ENCODE measurements at regions not wholly inside any gene's neighbourhood (a gene's known extent, or its start where the extent isn't known, plus 50 kb on each side); places are given as distances from the start of the nearest gene placed in this dataset.

DNA sequence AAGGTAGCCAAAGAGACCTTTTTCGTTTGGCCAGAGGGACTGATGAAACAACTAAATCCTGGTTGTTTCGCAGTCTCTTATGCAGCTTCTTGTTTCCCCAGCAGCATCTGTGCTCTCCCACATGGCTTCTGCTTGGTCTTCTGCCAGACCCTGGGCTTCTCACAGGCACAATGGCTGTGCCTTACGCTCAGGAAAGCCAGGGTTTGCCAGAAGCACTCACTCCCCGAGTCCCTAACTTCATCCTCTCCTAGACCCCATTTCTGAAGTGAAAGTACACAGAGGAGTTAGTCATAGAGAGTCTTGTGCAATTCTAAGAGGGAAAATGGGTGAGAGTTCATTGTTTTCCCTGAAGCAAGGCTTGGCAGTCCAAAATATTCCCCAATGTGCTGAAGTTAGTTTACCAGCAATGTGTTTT is 121.7 kb downstream of the EVX1 start:
- peak; percentile 82 for DNase-seq (ENCODE audit: low spot score)

DNA sequence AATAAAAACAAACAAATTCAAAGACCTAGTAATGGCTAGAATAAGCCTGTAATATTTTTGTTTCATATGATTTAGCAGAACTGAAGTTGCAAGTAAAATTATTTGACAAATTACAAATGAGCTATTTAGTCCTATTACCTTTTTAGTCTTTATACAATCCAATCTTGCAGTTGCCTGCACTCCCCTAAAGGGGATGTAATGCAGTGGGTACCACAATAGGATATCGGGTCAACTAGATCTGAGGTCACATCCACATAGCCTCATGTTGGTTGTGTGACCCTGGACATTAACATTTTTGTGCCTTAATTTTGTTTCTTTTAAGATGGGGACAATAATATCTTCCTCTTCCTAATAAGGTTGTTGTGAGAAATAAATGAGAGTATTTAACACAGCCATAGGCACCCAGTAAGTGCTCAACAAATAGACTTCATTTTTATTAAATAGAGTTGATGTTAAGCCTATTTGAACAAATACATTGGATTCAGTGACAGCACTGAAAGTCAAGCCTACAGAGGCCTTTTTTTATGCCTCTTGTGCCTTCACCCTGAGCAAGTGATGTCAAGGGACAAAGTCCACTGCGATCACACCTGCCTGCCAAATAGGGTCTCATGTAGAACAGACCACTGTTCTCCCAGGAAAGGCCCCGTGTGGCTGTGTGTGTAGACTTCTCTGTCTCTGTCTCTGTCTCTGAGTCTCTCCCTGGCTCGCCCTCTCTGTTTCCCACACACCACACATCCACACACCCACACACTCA is 124.8 kb downstream of the EVX1 start:
- DNase-seq (ENCODE audit: low spot score) = no peak

DNA sequence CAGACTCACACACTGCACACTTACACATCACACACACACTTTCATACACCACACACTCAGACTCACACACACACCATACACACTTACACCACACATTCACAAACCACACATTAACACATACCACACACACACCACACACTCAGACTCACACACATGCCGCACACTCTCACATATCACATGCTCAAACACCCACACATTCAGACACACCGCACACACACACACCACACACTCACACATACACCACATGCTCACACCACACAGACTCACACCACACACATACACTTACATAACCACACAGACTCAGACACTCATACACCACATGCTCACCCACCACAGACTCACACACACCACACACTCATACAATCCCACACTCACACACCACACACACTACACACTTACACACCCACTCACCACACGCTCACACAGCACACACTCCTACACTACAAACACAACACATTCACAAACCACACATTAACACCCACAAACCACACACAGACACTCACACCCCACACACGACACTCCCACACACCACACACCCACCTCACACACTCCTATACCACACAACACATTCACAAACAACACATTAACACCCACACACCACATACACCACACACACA is 125.4 kb downstream of the EVX1 start:
- no peak for DNase-seq (ENCODE audit: low spot score)

DNA sequence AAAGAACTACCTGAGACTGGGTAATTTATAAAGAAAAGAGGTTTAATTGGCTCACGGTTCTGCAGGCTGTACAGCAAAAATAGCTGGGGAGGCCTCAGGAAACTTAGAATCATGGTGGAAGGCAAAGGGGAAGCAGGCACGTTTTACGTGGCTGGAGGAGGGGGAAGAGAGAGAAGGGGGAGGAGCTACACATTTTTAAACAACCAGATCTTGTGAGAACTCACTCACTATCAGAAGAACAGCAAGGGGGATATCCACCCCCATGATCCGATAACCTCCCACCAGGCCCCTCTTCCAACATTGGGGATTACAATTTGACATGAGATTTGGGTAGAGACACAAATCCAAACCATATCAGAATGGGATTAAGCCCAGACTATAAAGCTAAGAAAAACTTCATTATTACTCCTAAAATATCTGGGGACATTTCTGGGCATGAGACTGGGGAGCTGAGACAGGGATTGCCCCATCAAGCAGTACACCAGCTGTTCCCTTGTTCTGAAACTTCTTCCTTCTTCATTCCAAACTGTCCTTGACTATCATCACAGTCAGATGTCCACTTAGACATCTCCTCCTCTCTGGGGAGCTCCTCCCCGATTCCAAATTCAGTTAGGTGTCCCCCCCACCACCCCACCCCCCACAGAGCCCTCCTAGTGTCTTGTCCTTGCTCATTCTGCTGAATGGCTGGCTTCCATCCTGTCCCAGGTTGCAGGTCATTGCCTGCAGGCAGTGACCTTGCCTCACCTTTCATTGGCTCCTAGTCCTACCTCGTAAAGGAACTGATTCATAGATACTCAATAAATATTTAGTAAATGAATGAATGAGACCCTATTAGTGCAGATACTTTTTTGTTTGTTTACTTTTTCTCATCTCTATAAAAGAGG is 132.6 kb downstream of the EVX1 start:
- DNase-seq (ENCODE audit: low spot score) = no peak

DNA sequence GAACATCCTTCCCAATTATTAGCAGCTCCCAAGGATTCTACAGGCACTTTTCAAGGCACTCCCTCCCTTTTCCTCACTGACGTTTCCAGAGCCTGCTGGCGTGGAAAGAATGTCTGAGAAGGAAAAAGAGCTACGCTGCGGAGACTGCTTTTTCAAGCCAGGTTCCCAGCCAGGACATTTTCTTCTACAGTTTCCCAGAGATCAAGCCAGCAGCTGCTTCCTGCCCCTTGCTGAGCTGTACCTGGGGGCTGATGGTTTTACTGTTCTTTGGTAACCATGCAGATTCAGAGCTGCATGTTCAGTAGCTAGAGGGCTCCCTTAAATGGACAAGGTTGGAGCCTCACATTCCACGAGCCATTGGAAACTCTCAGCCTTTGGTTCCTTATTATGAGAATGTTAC is 133.4 kb downstream of the EVX1 start:
- no peak for DNase-seq (ENCODE audit: low spot score)

DNA sequence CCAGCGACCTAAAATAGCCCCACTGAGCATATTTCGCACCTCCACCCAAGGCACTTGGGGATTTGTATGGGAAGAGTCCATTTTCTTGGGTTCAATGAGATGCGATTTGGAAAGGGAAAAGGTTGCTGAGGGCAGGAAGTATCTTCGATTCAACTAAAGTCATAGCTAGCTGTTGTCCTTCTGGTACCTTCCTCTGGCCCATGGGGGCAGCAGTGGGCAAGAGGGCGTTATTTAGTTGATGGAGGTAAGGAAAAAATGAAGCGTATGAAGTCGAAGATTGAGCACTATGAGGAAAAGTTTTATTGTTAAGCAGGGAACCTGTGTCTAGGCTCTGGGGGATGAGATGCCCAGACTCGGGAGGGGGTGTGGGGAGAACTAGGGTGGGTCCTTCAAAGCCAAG is 135.4 kb downstream of the EVX1 start:
- DNase-seq (ENCODE audit: low spot score) = no peak

DNA sequence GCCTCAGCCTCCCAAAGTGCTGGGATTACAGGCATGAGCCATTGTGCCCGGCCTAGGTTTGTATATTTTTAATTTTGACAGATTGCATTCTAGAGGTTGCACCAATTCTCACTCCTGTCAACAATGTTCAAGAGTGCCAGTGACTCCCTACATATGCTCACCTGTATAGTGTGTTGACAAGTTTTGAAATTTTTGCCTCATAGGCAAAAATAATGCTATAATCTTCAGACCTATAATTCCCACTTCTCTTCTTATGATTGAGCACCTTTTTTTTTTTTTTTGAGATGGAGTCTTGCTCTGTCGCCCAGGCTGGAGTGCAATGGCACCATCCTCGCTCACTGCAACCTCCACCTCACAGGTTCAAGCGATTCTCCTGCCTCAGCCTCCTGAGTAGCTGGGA is 139.7 kb downstream of the EVX1 start:
- DNase-seq (ENCODE audit: low spot score) = no peak

DNA sequence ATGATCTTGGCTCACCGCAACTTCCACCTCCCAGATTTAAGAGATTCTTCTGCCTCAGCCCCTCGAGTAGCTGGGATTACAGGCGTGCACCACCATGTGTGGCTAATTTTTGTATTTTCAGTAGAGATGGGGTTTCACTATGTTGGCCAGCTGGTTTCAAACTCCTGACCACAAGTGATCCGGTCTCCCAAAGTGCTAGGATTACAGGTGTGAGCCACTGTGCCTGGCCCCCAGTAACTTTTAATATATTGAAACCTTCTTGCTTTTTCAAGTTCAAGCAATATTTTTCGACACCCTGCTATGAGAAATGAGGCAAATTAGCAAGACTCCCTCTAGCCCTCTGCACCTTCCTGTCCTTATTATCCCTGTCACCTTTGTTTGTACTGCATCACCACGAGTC is 144.0 kb downstream of the EVX1 start:
- DNase-seq (ENCODE audit: low spot score) = no peak

DNA sequence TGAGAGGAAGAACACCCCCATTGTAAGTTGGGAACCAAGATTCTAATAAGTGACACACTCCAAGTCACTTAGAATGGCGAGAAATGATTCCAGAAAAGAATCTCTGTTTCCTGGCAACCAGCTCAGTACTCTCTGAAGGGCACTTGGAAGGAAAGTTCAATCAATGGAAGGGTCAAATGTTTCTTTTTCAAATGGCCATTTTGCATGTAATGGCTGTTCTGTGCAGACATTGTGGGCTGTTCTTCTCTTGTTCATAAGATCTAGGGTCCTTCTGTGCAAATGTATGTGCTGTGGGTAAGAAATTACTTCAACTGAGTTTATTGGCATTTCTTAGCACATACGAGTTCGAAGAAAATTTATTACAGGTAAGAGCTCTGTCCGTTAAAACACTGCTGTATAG is 145.3 kb downstream of the EVX1 start:
- no peak for DNase-seq (ENCODE audit: low spot score)

DNA sequence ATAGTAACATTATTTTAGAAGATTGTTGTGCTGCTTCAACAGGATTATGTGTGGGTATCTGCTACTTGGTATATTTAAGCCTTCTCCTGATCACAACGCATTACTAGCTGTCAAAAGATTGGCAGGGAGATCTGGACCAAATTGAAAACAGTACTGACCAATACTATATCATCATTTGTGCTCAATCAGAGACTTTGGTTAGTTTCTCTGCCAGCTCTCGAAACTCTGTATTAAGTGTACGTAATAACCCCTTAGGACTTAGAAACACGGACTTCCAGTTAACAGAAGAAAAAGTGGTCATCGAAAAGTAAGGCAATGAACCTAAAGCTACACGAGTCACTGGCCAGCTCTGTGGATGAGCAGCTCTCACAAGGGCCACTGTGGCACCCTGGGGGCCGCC is 146.0 kb downstream of the EVX1 start:
- DNase-seq (ENCODE audit: low spot score) = no peak

DNA sequence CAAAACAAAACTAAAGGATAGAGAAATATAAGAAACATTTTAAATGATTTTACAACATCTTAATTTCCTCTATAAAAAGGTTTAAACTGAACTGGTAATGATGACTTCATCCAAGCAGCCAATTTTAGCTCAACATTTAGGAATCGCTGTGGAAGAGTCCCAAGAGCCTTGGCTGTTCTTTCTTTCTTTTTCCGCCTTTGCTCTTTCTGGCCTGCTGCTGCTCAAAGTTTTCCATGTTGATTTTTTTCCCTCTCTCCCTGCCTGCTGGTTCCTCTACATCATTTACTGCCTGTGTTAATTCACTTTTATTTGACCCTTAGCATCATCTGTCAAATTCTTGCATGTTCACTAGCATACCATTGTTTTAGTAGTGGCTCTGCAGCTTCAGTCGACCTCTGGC is 146.9 kb downstream of the EVX1 start:
- DNase-seq (ENCODE audit: low spot score) = no peak

DNA sequence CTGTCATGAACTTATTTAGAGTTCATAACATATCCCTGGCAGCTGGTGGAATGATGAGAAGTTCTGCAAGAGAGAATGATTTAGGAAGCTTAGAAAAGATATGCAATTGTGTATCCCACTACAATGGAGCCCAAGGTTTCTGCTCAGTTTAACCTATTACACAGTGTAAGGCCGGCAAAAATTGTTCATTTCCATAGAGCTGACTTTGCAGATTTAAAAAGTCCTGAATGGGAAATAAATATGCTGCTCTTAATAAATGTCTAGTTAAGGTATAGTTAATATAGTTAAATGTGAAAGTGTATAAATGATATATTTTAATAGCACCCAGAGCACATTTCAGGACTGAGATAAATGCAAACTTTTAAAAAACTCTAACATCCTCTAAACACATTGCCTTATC is 149.9 kb downstream of the EVX1 start:
- DNase-seq (ENCODE audit: low spot score) = no peak

DNA sequence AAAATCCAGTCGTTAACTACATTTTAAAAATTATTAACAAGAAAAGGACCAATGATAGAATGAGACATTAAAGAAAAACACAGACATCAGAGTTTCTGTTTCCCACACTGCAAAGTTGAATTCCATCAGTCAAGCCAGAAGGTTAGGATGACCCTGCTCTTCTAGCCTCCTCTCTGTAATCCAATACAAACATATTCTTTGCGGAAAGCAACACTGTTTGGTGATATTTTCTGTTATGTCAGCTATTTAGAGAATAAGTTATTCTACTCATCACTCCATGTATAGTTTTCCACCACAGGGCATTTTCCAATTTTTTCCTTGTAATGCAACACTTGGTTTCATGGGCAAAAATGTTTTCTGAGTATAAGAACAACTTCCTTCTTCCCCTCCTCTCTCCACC is 152.3 kb downstream of the EVX1 start:
- DNase-seq (ENCODE audit: low spot score) = no peak

DNA sequence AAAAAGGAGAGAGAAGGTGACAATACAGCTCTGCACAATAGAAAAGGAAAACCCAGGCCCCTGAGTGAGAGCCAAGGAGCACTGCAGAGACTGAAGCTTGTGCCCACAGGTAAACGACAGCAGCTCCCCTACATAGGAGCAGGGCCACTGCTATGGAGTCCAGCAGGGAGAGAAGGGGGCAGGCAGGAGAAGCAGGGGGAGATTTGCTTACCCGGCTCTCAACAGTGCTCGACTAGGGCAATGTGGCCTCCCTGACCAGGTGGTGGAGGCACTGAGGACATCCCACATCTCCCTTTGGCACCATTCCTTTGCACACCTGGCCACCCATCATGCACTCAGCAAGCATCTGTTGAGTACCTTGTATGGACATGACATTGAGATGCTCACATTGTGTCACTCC is 153.0 kb downstream of the EVX1 start:
- DNase-seq (ENCODE audit: low spot score) = no peak

DNA sequence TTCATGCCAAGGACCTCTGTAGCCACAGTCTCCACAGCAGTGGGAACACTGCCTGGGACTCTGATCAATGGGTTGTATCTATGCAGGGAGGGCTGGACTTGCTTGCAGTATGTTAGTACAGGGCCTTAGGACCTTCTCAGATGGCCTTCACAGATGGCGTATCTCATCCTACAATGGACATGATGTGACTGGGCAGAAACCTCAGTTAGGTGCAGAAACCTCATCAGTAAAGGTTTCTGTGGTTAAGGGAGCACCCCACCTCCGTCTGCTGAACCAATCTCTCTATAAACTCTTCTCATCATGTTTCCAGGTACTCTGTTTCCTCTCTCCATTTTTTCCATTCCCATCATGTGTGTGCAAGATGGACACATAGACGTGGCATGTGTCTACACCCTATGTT is 154.9 kb downstream of the EVX1 start:
- DNase-seq (ENCODE audit: low spot score) = no peak

DNA sequence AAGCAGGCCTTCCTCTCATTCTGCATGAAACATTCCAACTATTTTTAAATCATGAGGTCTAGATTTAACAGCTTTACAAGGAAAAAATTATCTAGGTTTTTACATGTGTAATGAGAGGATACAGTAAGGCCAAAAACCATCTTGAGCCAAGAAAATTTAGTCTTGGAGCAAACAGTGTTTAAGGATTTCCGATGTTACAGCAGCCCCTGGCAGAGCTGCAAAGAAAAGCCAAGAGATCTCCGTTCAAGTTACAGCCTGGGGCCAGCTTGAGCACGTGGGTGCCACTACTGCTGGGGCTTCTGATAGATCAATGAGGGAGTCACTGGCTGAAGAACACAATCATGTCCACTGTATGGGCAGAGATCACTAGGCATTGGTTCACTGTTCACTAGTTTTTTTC is 156.2 kb downstream of the EVX1 start:
- no peak for DNase-seq (ENCODE audit: low spot score)

DNA sequence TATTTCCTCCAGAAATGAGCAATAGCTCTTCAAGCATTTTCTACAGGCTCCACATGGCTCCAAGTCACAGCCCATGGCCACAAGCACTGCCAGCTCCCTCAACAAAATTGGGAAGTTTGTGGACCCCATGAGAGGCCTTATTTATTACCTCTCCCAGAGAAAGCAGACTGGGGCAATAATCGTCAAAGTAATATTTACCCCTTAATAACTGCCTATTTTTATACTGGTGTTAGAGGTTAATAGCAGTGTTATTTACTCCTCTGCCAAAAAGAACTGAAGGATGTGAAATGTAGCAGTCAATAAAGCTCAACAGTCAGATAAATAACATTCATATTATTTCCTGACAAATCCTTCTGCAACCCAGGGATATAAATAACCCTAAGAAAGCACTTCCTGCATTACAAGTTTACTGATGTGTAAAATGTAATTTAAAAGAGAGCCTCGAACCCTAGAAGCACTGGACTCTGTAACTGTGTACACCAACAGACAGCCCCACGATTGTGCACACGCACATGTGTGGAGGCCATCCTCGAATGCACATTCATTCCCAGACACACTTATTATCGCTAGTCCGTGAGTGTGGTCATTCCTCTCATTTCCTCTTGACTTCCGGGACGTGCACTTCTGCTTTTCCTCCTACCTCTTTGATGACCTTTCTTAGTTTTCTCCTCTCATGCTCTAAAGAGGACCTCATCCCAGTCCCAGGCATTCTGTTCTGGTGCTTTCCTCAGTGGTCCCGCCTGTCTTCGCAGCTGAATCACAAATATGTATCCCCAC is 157.4 kb downstream of the EVX1 start:
- DNase-seq (ENCODE audit: low spot score) = no peak

DNA sequence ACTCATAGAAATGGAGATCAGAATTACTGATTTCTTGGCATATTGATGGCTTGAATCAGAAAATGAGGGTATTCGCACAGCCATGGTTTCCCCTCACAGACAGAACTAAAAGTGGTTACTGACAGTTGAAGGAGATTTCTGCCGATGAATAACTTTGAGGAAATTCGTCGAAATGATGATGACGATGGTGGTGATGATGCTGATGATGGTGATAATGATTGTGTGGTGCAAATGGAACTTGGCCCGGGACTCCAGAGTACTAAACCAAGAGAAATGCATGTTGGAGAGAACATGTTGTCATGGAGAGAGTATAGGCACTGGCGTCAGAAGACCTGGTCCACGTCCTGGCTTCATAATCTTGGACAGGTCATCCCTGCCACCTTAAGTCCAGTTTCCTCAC is 163.2 kb downstream of the EVX1 start:
- DNase-seq (ENCODE audit: low spot score) = no peak

DNA sequence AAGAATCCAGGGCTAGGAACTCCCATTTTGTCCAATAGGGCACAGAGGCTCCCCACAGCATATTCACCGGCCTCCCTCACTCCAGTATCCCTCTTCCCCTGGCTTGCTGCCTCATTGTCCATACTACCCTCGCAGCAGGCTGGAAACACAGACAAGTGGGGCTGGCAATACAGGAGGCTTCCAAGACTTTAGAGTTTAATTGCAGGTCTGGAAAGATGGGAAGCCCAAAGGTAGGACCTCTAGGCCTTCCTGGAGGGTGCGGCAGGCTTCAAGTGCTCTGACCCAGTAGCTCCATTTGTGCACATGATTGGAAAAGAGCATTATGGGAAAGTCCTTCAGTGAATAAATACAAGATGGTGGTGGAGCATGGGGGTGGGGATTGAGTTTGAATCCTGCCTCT is 166.7 kb downstream of the EVX1 start:
- DNase-seq (ENCODE audit: low spot score) = no peak

DNA sequence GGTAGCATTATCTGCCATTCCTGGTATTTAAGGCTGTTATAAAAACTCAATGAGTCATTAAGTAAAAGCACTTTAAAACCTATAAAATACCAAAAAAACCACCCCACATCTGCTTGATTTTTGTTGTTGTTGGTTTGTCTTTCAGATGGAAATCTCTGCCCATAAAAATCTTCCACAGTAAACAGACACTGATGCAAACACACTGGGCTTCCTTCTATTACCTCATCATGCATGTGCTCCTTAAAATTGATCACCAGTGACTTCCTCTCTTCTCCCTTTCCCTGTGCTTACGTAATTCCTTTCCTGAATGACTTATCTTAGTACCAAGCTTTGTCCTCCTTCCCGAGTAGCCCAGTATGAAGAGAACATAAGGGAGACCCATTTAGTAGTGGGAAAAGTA is 167.2 kb downstream of the EVX1 start:
- DNase-seq (ENCODE audit: low spot score) = peak; percentile 71

DNA sequence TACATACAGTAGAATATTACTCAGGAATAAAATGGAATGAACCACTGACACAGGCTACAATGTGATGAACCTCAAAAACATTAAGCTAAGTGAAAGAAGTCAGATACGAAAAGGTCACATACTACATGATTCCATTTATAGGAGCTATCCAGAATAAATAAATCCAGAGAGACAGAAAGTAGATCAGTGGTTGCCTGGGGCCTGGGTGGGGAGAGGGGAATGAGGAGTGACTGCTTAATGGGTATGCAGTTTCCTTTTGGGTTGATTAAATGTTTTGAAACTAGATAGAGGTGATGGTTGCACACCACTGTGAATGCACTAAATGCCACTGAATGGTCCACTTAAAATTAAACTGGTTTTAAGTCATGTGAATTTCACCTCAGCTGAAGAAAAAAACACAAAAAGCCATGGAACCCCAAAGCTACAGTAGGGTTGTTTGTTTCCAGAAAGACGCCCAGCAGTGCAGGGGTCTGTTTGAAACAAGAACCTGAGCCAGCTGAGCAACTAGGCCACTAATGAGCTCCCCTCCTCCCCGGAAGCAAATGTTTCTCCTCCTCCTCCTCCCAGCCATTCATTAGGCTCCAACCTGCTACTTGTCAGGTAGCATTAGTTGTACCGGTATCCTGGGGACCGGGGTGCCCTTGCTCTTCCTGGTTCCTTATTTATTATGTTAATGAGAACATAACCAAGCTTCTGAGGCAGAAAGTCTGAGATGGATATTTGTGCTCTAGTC is 168.4 kb downstream of the EVX1 start:
- DNase-seq (ENCODE audit: low spot score) = no peak
